SK-N-SH (cell line): ENCODE measurements at regions not wholly inside any gene's neighbourhood (a gene's known extent, or its start where the extent isn't known, plus 50 kb on each side); places are given as distances from the start of the nearest gene placed in this dataset.

Experiments
- CTCF ChIA-PET: fragments of 300-600, 350-600 bp; formaldehyde crosslinking; extraction: SDS; loops from one replicate; lab custom pipeline; 2021; lab: Yijun Ruan, JAX
- POLR2A ChIA-PET: fragments of 350-600 bp; sonication (Branson Sonifier 250); formaldehyde crosslinking; extraction: SDS; loops from one replicate; lab custom pipeline; 2020; ENCODE audit warnings: antibody characterized with exemption, inconsistent platforms; lab: Yijun Ruan, JAX
- DNase-seq: peaks from one replicate; pipeline ENCODE4 v3.0.0; 2012
- H2AFZ ChIP-seq: fragments of 200-600 bp; sonication (generic); 2 replicates; pipeline ENCODE4 v1.8.1; 2016; ENCODE audit warnings: antibody characterized with exemption, mild to moderate bottlenecking, low read depth
- H3F3A ChIP-seq: fragments of 200-600 bp; sonication (generic); replicated peaks from 2 replicates; pipeline ENCODE3; 2016; ENCODE audit warnings: antibody characterized with exemption, mild to moderate bottlenecking; ENCODE audit not compliant: insufficient read depth
- H3K27ac ChIP-seq, 2 experiments: fragments of 200-500 bp in 1 of 2; fragments of 200-600 bp in 1 of 2; sonication (Bioruptor generic) in 1 of 2; sonication (generic), shearing (Covaris generic) in 1 of 2; 2 replicates each; pipeline versions ENCODE4 v1.5.1 to v1.6.1; 2014 to 2016; ENCODE audit warnings: low read depth in 2 of 2, inconsistent platforms in 1 of 2, low read length in 1 of 2, mild to moderate bottlenecking in 1 of 2, mixed read lengths in 1 of 2
- H3K27me3 ChIP-seq: fragments of 200-600 bp; sonication (generic), shearing (Covaris generic); 2 replicates; pipeline ENCODE4 v1.6.1; 2016; ENCODE audit warnings: mixed run types; ENCODE audit not compliant: insufficient read depth
- H3K36me3 ChIP-seq, 2 experiments: fragments of 200-500 bp in 1 of 2; fragments of 200-600 bp in 1 of 2; sonication (Bioruptor generic) in 1 of 2; sonication (generic) in 1 of 2; replicated peaks in 1 of 2; 2 replicates each; pipeline versions ENCODE3 to v1.5.1; 2014 to 2016; ENCODE audit warnings: low read length in 1 of 2, mild to moderate bottlenecking in 1 of 2; ENCODE audit not compliant: insufficient read depth in 2 of 2, control insufficient read depth in 1 of 2
- H3K4me1 ChIP-seq, 2 experiments: fragments of 200-500 bp in 1 of 2; fragments of 200-600 bp in 1 of 2; sonication (Bioruptor generic) in 1 of 2; sonication (generic), shearing (Covaris generic) in 1 of 2; 2 replicates each; pipeline versions ENCODE4 v1.5.1 to v1.6.1; 2014 to 2016; ENCODE audit warnings: low read depth in 1 of 2, low read length in 1 of 2, mixed run types in 1 of 2; ENCODE audit not compliant: insufficient read depth in 2 of 2, control insufficient read depth in 1 of 2
- H3K4me2 ChIP-seq: fragments of 200-600 bp; sonication (generic), shearing (Covaris generic); 2 replicates; pipeline ENCODE4 v1.6.1; 2017; ENCODE audit warnings: mixed run types
- H3K4me3 ChIP-seq, 2 experiments: fragments of 200-500 bp in 1 of 2; fragments of 200-600 bp in 1 of 2; sonication (Bioruptor generic) in 1 of 2; sonication (generic), shearing (Covaris generic) in 1 of 2; 2 replicates each; pipeline versions ENCODE4 v1.5.1 to v1.8.1; 2014 to 2016; ENCODE audit warnings: low read depth in 2 of 2, inconsistent platforms in 1 of 2, low read length in 1 of 2, mild to moderate bottlenecking in 1 of 2, mixed read lengths in 1 of 2, moderate library complexity in 1 of 2
- H3K79me2 ChIP-seq: fragments of 200-600 bp; sonication (generic); 2 replicates; pipeline ENCODE4 v1.8.1; 2017; ENCODE audit warnings: mild to moderate bottlenecking; ENCODE audit not compliant: insufficient read depth
- H3K9ac ChIP-seq: fragments of 200-600 bp; sonication (generic); 2 replicates; pipeline ENCODE4 v1.6.1; 2017; ENCODE audit warnings: mixed run types
- H3K9me2 ChIP-seq: fragments of 200-600 bp; sonication (generic); 2 replicates; pipeline ENCODE4 v1.6.1; 2017; ENCODE audit warnings: mixed run types
- H3K9me3 ChIP-seq: fragments of 200-600 bp; sonication (generic); 2 replicates; pipeline ENCODE4 v1.6.1; 2017; ENCODE audit warnings: mixed run types, mild to moderate bottlenecking, moderate library complexity
- H4K20me1 ChIP-seq: fragments of 200-600 bp; sonication (generic); 2 replicates; pipeline ENCODE4 v1.6.1; 2017; ENCODE audit warnings: mild to moderate bottlenecking, mixed run types; ENCODE audit not compliant: insufficient read depth
- CHD2 ChIP-seq: fragments of 150-350 bp; IDR thresholded peaks from 2 replicates; pipeline ENCODE4 v1.6.1; 2018; ENCODE audit warnings: low read length; ENCODE audit not compliant: partially characterized antibody
- FOXJ3 ChIP-seq: sonication (generic); formaldehyde crosslinking; IDR thresholded peaks from 2 replicates; pipeline ENCODE4 v1.5.1; 2020; ENCODE audit warnings: mild to moderate bottlenecking, missing genetic modification reagents
- JUND ChIP-seq: IDR thresholded peaks from 2 replicates; pipeline ENCODE4 v1.4.0; 2012
- NFIC ChIP-seq: IDR thresholded peaks from 2 replicates; pipeline ENCODE4 v1.4.0; 2012; ENCODE audit warnings: borderline replicate concordance
- NRF1 ChIP-seq: IDR thresholded peaks from 2 replicates; pipeline ENCODE4 v1.6.1; 2012; ENCODE audit warnings: low read depth, mild to moderate bottlenecking, low read length
- RFX5 ChIP-seq: IDR thresholded peaks from 2 replicates; pipeline ENCODE4 v1.6.1; 2012; ENCODE audit warnings: mild to moderate bottlenecking, improper control_type of control experiment, low read length
- TAF1 ChIP-seq: IDR thresholded peaks from 2 replicates; pipeline ENCODE4 v1.6.1; 2012; ENCODE audit warnings: low read depth, mild to moderate bottlenecking, low read length, moderate library complexity, borderline replicate concordance
- TCF12 ChIP-seq: IDR thresholded peaks from 2 replicates; pipeline ENCODE4 v1.4.0; 2012
- WGBS: methylation state at CpG from one replicate; pipeline ENCODE4 v1.1.6; 2017; ENCODE audit warnings: low lambda C conversion rate; 5-methylcytosine and 5-hydroxymethylcytosine counted together
- TF ChIP-seq, protein P1 (sequence below): fragments of 200-600 bp; sonication (generic); IDR thresholded peaks from 2 replicates; pipeline ENCODE4 v1.6.1; 2017; ENCODE audit warnings: antibody characterized with exemption, mild to moderate bottlenecking, moderate library complexity
- TF ChIP-seq, protein P2 (sequence below): fragments of 150-350 bp; IDR thresholded peaks from 2 replicates; pipeline ENCODE4 v1.6.1; 2017; ENCODE audit warnings: antibody characterized with exemption, low read length, low read depth, borderline replicate concordance

DNA sequence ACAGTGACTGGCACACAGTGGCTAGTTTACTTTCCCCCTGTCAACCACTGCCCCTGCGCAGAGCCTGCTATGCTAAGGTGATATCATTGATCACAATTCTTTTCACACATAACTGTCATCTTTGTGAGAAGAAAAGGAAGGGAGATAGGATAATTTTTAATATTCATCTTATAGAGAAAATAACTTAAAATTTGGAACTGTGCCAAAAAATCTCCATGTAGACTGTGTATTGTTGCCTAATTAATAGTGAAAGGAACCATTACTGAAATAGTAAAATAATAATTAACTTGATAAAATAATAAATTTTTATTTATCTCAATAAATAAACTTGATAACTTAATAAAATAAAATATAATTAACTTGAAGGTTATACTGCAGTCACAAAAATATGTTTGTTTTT is 1069.4 kb downstream of the C4orf33 start:
- H3F3A ChIP-seq = no peaks in the 10 kb centered on the region
- H3K4me3 ChIP-seq = no peak overlapping the region
- H3K9ac ChIP-seq = no peak overlapping the region
- no peak overlapping the region for H2AFZ ChIP-seq
- ChIA-PET POLR2A (no interaction called here), CTCF (no interaction called here)
- no peak for DNase-seq
- no peaks in the 10 kb centered on the region for H3K4me1 ChIP-seq
- H3K9me2 ChIP-seq = no peaks in the 10 kb centered on the region
- no peaks in the 10 kb centered on the region for H3K27me3 ChIP-seq
- no peak overlapping the region for H3K4me2 ChIP-seq
- no peaks in the 10 kb centered on the region for H3K79me2 ChIP-seq
- H3K27ac ChIP-seq = no peak overlapping the region
- H3K36me3 ChIP-seq = no peaks in the 10 kb centered on the region
- no peaks in the 10 kb centered on the region for H4K20me1 ChIP-seq
- TF ChIP-seq NRF1 = no peak
- TF ChIP-seq NFIC = no peak
- no peak for TF ChIP-seq FOXJ3 (CRISPR knock-in tag)
- TF ChIP-seq, protein P1, sequence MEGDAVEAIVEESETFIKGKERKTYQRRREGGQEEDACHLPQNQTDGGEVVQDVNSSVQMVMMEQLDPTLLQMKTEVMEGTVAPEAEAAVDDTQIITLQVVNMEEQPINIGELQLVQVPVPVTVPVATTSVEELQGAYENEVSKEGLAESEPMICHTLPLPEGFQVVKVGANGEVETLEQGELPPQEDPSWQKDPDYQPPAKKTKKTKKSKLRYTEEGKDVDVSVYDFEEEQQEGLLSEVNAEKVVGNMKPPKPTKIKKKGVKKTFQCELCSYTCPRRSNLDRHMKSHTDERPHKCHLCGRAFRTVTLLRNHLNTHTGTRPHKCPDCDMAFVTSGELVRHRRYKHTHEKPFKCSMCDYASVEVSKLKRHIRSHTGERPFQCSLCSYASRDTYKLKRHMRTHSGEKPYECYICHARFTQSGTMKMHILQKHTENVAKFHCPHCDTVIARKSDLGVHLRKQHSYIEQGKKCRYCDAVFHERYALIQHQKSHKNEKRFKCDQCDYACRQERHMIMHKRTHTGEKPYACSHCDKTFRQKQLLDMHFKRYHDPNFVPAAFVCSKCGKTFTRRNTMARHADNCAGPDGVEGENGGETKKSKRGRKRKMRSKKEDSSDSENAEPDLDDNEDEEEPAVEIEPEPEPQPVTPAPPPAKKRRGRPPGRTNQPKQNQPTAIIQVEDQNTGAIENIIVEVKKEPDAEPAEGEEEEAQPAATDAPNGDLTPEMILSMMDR = no peak
- no peak for TF ChIP-seq TAF1
- TF ChIP-seq RFX5 = no peak
- TF ChIP-seq TCF12 = no peak
- no peak for TF ChIP-seq CHD2
- TF ChIP-seq, protein P2, sequence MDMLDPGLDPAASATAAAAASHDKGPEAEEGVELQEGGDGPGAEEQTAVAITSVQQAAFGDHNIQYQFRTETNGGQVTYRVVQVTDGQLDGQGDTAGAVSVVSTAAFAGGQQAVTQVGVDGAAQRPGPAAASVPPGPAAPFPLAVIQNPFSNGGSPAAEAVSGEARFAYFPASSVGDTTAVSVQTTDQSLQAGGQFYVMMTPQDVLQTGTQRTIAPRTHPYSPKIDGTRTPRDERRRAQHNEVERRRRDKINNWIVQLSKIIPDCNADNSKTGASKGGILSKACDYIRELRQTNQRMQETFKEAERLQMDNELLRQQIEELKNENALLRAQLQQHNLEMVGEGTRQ = no peak
- no peaks in the 10 kb centered on the region for H3K9me3 ChIP-seq
- 42% methylated on average over 1 of the region's 1 CpG for WGBS

DNA sequence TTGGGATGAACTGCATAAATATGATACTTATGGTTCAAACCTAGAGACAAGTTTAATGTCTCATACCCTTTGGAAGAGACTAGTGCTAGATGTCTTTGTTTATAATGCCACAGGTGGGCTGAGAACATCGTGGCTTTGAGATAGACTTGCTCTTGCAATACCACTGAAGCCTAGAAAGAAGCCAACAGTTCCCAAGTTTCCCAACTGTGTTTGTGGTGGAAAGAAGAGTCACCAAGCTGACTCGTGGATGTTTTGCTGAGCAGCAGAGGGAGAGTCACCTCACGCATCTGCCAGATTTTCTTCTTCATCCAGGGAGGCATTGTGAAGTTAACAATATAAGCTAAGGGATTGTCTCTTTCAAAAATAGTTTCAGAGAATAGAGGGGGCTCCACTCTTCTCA is 1076.2 kb downstream of the C4orf33 start:
- no peaks in the 10 kb centered on the region for H3K9me2 ChIP-seq
- no peaks in the 10 kb centered on the region for H3K79me2 ChIP-seq
- no peaks in the 10 kb centered on the region for H4K20me1 ChIP-seq
- H3K4me3 ChIP-seq = no peak overlapping the region
- H2AFZ ChIP-seq = no peak overlapping the region
- H3K27ac ChIP-seq = no peak overlapping the region
- TF ChIP-seq JUND = no peak
- TF ChIP-seq, protein P2 = no peak
- no peaks in the 10 kb centered on the region for H3K36me3 ChIP-seq
- H3K9ac ChIP-seq = no peak overlapping the region
- H3K4me1 ChIP-seq = no peaks in the 10 kb centered on the region
- POLR2A ChIA-PET = no interaction called here
- H3K9me3 ChIP-seq = no peaks in the 10 kb centered on the region
- no peaks in the 10 kb centered on the region for H3K27me3 ChIP-seq
- no peaks in the 10 kb centered on the region for H3F3A ChIP-seq
- WGBS = 0% methylated on average over 3 of the region's 3 CpGs
- DNase-seq = no peak
- H3K4me2 ChIP-seq = no peak overlapping the region
- CTCF ChIA-PET = no interaction called here
